Mucosa of descending colon (tissue), 3 donors: ENCODE measurements at regions not wholly inside any gene's neighbourhood (a gene's known extent, or its start where the extent isn't known, plus 50 kb on each side); places are given as distances from the start of the nearest gene placed in this dataset.

Experiments used
- ATAC-seq: fragments of 200-7000 bp; cut with Tn5 transposase; one replicate; pipeline ENCODE4 v1.9.1; 2020; ENCODE audit warnings: mild to moderate bottlenecking, moderate library complexity
- DNase-seq, 3 donors: peaks; one replicate each; pipeline ENCODE4 v3.0.0-alpha.2; 2020
- H3K36me3 ChIP-seq: fragments of 200-600 bp; one replicate; pipeline ENCODE4 v1.8.0; 2021; ENCODE audit warnings: low read depth, mild to moderate bottlenecking
- H3K4me1 ChIP-seq: fragments of 200-600 bp; one replicate; pipeline ENCODE4 v1.8.0; 2021; ENCODE audit warnings: low read depth, mild to moderate bottlenecking
- H3K4me3 ChIP-seq: fragments of 200-600 bp; one replicate; pipeline ENCODE4 v1.8.0; 2021; ENCODE audit warnings: mild to moderate bottlenecking
- H3K9me3 ChIP-seq: fragments of 200-600 bp; one replicate; pipeline ENCODE4 v1.8.0; 2021; ENCODE audit warnings: mild to moderate bottlenecking
- CTCF ChIP-seq: fragments of 200-600 bp; IDR thresholded peaks from one replicate; pipeline ENCODE4 v1.8.0; 2022; ENCODE audit warnings: antibody characterized with exemption, mild to moderate bottlenecking
- intact Hi-C, 2 donors: fragments of 100-400 bp; cut with DNase I in 1 of 2; cut with micrococcal nuclease in 1 of 2; formaldehyde crosslinking; loops; one replicate each; pipeline versions ENCODE4 v1.11.0 to v1.11.1; 2022; cut with DNase I, micrococcal nuclease
- donor health status: DM: no; HTN: no; CAD: no; lungs with moderate emphysema.
- donor health status: DM: no; HTN: no; CAD: no.
- donor health status: DM: no; HTN: yes; CAD: no.

- TF ChIP-seq CTCF: no peak
- no peak for ATAC-seq
- DNase-seq: no peak
These were observed 147.8 kb downstream of the PMAIP1 start for GRCh38 chr18:60047556-60047955.

GRCh38 chr18:60044290-60045006, 144.7 kb downstream of the PMAIP1 start:
- H3K36me3 ChIP-seq: no peaks in the 10 kb centered on the region
- no peak overlapping the region for H3K4me3 ChIP-seq
- no peaks in the 10 kb centered on the region for H3K9me3 ChIP-seq
- intact Hi-C loops: no loop called here
- no peak for ATAC-seq
- no peak for DNase-seq
- no peaks in the 10 kb centered on the region for H3K4me1 ChIP-seq
- TF ChIP-seq CTCF: no peak

More at GRCh38 chr18:60047556-60047955, 147.8 kb downstream of the PMAIP1 start:
- no peaks in the 10 kb centered on the region for H3K36me3 ChIP-seq
- no peak overlapping the region for H3K4me3 ChIP-seq
- no peaks in the 10 kb centered on the region for H3K4me1 ChIP-seq
- H3K9me3 ChIP-seq: no peaks in the 10 kb centered on the region
- intact Hi-C loops: no loop called here

GRCh38 chr18:60040971-60041370, 141.2 kb downstream of the PMAIP1 start:
- Histone ChIP-seq H3K36me3 (no peaks in the 10 kb centered on the region), H3K4me1 (no peaks in the 10 kb centered on the region), H3K9me3 (no peaks in the 10 kb centered on the region), H3K4me3 (no peak overlapping the region)
- intact Hi-C loops: no loop called here
- no peak for DNase-seq
- ATAC-seq: no peak
- no peak for TF ChIP-seq CTCF

GRCh38 chr18:60038731-60039130, 138.9 kb downstream of the PMAIP1 start:
- TF ChIP-seq CTCF: no peak
- H3K36me3 ChIP-seq: no peaks in the 10 kb centered on the region
- intact Hi-C loops: no loop called here
- ATAC-seq (no peak), DNase-seq (no peak)
- H3K4me3 ChIP-seq: no peak overlapping the region
- no peaks in the 10 kb centered on the region for H3K4me1 ChIP-seq
- no peaks in the 10 kb centered on the region for H3K9me3 ChIP-seq

- no peaks in the 10 kb centered on the region for H3K36me3 ChIP-seq
- DNase-seq: no peak
- H3K4me1 ChIP-seq: no peaks in the 10 kb centered on the region
- ATAC-seq: no peak
- no peaks in the 10 kb centered on the region for H3K9me3 ChIP-seq
- no peak overlapping the region for H3K4me3 ChIP-seq
- TF ChIP-seq CTCF: no peak
- intact Hi-C loops: no loop called here
These were observed 127.6 kb downstream of the PMAIP1 start for GRCh38 chr18:60027397-60027796.

GRCh38 chr18:60024857-60025256, 125.1 kb downstream of the PMAIP1 start:
- DNase-seq (no peak), ATAC-seq (no peak)
- no peaks in the 10 kb centered on the region for H3K9me3 ChIP-seq

More at GRCh38 chr18:60024857-60025256, 125.1 kb downstream of the PMAIP1 start:
- TF ChIP-seq CTCF: no peak
- intact Hi-C loops: no loop called here
- no peak overlapping the region for H3K4me3 ChIP-seq
- H3K36me3 ChIP-seq: no peaks in the 10 kb centered on the region
- H3K4me1 ChIP-seq: no peaks in the 10 kb centered on the region
